Body of pancreas (tissue), 4 donors: ENCODE measurements at regions not wholly inside any gene's neighbourhood (a gene's known extent, or its start where the extent isn't known, plus 50 kb on each side); places are given as distances from the start of the nearest gene placed in this dataset.

ENCODE experiments used
- ATAC-seq: fragments of 150-250 bp; one replicate; pipeline ENCODE4 v1.9.1; 2016
- DNase-seq, 4 donors: peaks; one replicate each; pipeline ENCODE4 v3.0.0-alpha.2; 2019
- H3K27ac ChIP-seq, 4 donors: fragments of 200-600 bp; sonication (generic); 1 replicate in 3 of 4; 2 replicates in 1 of 4; pipeline versions ENCODE4 v1.5.1 to v1.6.1; 2016 to 2019; ENCODE audit warnings: mild to moderate bottlenecking in 1 of 4, mixed read lengths in 1 of 4, moderate library complexity in 1 of 4
- H3K27me3 ChIP-seq, 2 donors: fragments of 200-600 bp; sonication (generic); one replicate each; pipeline ENCODE4 v1.6.0; 2016; ENCODE audit warnings: mild to moderate bottlenecking in 1 of 2
- H3K36me3 ChIP-seq, 2 donors: fragments of 200-600 bp; sonication (generic); replicated peaks in 1 of 2; 2 replicates each; pipeline ENCODE4 v1.5.1; 2016; ENCODE audit warnings: low read depth in 2 of 2; ENCODE audit not compliant: insufficient read depth in 1 of 2
- H3K4me1 ChIP-seq: fragments of 200-600 bp; sonication (generic); one replicate; pipeline ENCODE4 v1.6.0; 2016
- H3K4me3 ChIP-seq, 2 donors: fragments of 200-600 bp; sonication (generic); 1 replicate in 1 of 2; 2 replicates in 1 of 2; pipeline ENCODE4 v1.5.1; 2016 to 2019
- H3K9me3 ChIP-seq, 3 donors: fragments of 200-600 bp; sonication (generic); 1 replicate in 2 of 3; 2 replicates in 1 of 3; pipeline ENCODE4 v1.5.1; 2016
- POLR2A ChIP-seq, 3 donors: fragments of 450-650 bp; IDR thresholded peaks; one replicate each; pipeline ENCODE4 v1.6.1; 2016; ENCODE audit warnings: antibody characterized with exemption in 3 of 3, mild to moderate bottlenecking in 2 of 3
- WGBS, 2 donors: methylation state at CpG; one replicate each; pipeline ENCODE4 v1.1.5; 2017; 5-methylcytosine and 5-hydroxymethylcytosine counted together
- intact Hi-C: fragments of 100-400 bp; cut with DNase I; formaldehyde crosslinking; loops from one replicate; pipeline ENCODE4 v1.15.1; 2023
- TF ChIP-seq, protein P1 (sequence below), 7 experiments: fragments of 450-650 bp in 4 of 7; fragments of 200-600 bp in 3 of 7; sonication (generic) in 3 of 7; IDR thresholded peaks; one replicate each; pipeline ENCODE4 v1.5.1; 2016 to 2019; ENCODE audit warnings: antibody characterized with exemption in 7 of 7

DNA sequence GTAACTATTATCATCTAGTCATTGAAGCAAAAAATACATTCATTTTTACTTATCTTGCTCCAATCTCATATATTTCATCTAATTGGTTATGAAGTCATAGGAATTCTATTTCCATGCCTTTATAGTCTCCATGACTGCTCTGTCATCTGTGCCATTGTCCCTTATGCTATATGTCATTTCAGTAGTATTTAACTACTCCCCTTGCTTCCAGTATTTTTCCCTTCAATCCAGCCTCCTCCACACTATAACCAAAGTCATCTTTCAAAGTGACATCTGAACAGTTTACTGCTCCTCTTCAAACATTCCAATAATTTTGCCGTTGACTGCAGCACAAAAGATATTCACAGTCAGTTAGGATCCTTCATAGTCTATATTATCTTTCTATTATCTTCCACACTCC, 216.6 kb upstream of the HS3ST5 start:
- Histone ChIP-seq H3K36me3 (no peaks in the 10 kb centered on the region), H3K27me3 (no peaks in the 10 kb centered on the region), H3K4me1 (no peaks in the 10 kb centered on the region), H3K9me3 (no peaks in the 10 kb centered on the region), H3K4me3 (no peak overlapping the region), H3K27ac (no peak overlapping the region)
- no peak for ATAC-seq
- WGBS, 2 donors, result 8 to 12% methylated on average over 1 of the region's 1 CpG
- intact Hi-C loops, result no loop called here
- no peak for DNase-seq
- TF ChIP-seq, protein P1, sequence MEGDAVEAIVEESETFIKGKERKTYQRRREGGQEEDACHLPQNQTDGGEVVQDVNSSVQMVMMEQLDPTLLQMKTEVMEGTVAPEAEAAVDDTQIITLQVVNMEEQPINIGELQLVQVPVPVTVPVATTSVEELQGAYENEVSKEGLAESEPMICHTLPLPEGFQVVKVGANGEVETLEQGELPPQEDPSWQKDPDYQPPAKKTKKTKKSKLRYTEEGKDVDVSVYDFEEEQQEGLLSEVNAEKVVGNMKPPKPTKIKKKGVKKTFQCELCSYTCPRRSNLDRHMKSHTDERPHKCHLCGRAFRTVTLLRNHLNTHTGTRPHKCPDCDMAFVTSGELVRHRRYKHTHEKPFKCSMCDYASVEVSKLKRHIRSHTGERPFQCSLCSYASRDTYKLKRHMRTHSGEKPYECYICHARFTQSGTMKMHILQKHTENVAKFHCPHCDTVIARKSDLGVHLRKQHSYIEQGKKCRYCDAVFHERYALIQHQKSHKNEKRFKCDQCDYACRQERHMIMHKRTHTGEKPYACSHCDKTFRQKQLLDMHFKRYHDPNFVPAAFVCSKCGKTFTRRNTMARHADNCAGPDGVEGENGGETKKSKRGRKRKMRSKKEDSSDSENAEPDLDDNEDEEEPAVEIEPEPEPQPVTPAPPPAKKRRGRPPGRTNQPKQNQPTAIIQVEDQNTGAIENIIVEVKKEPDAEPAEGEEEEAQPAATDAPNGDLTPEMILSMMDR (IDR thresholded peaks at IDR 0.05), result no peak
- TF ChIP-seq POLR2A (IDR thresholded peaks at IDR 0.05), result no peak

DNA sequence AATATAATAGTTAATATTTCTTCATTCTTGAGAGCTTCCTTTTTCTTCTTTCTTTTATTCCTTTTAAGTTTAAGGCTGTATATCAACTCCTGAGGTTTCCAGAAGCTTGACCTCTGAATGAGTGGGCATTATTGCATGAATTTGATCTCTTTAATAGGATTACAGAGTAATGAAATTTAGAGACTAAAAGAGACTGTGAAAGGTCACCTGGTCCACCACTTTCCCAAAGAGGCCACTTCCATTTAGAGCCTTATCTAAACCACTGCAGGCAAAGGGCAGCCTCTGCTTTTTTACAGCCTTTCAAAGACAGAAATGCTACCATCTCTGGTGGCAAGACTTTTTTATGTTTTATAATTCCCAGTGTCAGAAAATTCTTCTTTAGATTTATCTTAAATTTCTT, 215.3 kb upstream of the HS3ST5 start:
- ATAC-seq (no peak), DNase-seq (no peak)
- Histone ChIP-seq H3K4me3 (no peak overlapping the region), H3K27me3 (no peaks in the 10 kb centered on the region), H3K36me3 (no peaks in the 10 kb centered on the region), H3K9me3 (no peaks in the 10 kb centered on the region), H3K27ac (no peak overlapping the region), H3K4me1 (no peaks in the 10 kb centered on the region)
- intact Hi-C loops, result no loop called here
- TF ChIP-seq, protein P1 (IDR thresholded peaks at IDR 0.05), result no peak
- no peak for TF ChIP-seq POLR2A (IDR thresholded peaks at IDR 0.05)

DNA sequence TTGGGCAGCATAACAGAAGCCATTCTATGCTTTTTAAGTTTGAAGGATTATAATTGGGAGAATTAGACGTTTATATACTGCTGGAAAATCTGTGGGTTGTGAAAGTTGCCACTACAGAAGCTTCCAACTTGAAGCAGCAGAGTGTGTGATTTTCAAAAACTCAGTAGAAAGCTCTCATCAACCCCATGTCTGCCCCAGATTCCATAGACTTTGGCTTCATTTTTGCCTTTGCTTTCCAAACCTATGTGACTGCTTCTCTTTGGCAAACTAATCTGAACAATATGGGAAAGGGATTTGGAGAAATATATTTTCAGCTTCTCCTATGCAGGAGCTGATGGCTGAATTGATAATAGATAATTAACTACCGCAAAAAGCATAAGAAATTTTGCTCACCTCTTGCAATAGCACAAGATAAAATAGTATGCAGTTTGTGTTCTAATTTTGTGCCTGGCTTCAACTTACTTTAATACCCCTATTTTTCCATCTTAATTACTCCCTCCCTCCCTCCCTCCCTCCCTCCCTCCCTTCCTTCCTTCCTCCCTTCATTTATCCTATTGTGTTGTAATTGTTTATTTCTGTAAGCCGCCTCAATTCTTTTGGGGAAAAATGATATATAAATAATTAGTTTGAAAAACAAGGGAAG, 214.1 kb upstream of the HS3ST5 start:
- Histone ChIP-seq H3K36me3 (no peaks in the 10 kb centered on the region), H3K4me3 (no peak overlapping the region), H3K27me3 (no peaks in the 10 kb centered on the region), H3K4me1 (no peaks in the 10 kb centered on the region), H3K9me3 (no peaks in the 10 kb centered on the region), H3K27ac (no peak overlapping the region)
- ATAC-seq (no peak), DNase-seq (no peak)
- TF ChIP-seq, protein P1 (IDR thresholded peaks at IDR 0.05), result no peak
- TF ChIP-seq POLR2A (IDR thresholded peaks at IDR 0.05), result no peak
- 61 to 65% methylated on average over 3 of the region's 3 CpGs for WGBS, 2 donors
- intact Hi-C loops, result no loop called here

DNA sequence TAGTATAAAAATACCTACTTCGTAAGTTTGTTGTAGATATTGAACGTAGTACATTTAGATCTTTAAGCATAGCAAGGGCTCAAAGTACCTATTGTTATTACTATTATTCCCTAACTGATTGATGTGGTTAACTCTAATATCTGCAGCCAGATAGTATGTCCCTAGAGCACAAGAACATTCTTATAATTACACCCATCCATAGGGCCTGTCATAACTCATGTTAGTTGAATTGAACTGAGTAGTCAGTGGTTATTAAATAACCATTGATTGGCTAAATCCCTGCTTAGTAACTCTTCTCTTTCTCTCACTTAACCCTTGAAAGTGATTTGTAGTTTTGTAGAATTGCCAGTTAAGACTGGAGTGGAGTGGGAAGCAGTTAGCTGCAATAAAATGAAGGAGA, 207.5 kb upstream of the HS3ST5 start:
- no peak for ATAC-seq
- no peak overlapping the region for H3K4me3 ChIP-seq
- TF ChIP-seq, protein P1 (IDR thresholded peaks at IDR 0.05), result no peak
- no peak for TF ChIP-seq POLR2A (IDR thresholded peaks at IDR 0.05)
- DNase-seq, result no peak
- H3K27me3 ChIP-seq, result no peaks in the 10 kb centered on the region
- no peaks in the 10 kb centered on the region for H3K9me3 ChIP-seq
- H3K27ac ChIP-seq, result no peak overlapping the region
- no peaks in the 10 kb centered on the region for H3K36me3 ChIP-seq
- WGBS, 2 donors, result 76 to 87% methylated on average over 2 of the region's 2 CpGs
- intact Hi-C loops, result no loop called here
- no peaks in the 10 kb centered on the region for H3K4me1 ChIP-seq

DNA sequence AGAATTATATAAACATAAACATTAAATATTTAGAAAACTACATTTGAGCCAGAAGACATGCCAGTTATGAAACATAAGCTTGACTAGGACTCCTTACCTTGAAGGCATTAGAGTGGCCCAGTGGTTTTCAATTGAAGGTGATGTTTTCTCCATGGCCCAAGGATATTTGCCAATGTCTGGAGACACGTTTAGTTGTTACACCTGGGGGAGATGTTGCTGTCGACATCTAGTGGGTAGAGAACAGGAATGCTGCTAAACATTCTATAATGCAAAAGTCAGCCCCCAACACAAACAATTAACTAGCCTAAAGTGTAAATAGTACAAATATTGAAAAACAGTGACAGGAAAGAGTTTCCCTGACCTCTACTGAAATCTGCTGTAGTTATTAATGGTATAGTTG, 200.9 kb upstream of the HS3ST5 start:
- WGBS, 2 donors, result 42 to 43% methylated on average over 2 of the region's 2 CpGs
- no peak overlapping the region for H3K4me3 ChIP-seq
- DNase-seq, result no peak
- no peaks in the 10 kb centered on the region for H3K27me3 ChIP-seq
- no peaks in the 10 kb centered on the region for H3K4me1 ChIP-seq
- ATAC-seq, result no peak
- no peaks in the 10 kb centered on the region for H3K36me3 ChIP-seq
- no peak for TF ChIP-seq POLR2A (IDR thresholded peaks at IDR 0.05)
- TF ChIP-seq, protein P1 (IDR thresholded peaks at IDR 0.05), result no peak
- no peaks in the 10 kb centered on the region for H3K9me3 ChIP-seq
- intact Hi-C loops, result no loop called here
- H3K27ac ChIP-seq, result no peak overlapping the region
